ENCODE measurements at regions not wholly inside any gene's neighbourhood (a gene's known extent, or its start where the extent isn't known, plus 50 kb on each side); places are given as distances from the start of the nearest gene placed in this dataset.

GRCh38 chr2:71783215-71783614 lies 329.9 kb downstream of the DYSF start:
- Histone ChIP-seq H3K36me3 (no peaks in the 10 kb centered on the region), H3K27me3 (no peaks in the 10 kb centered on the region), H3K4me1 (peaks cover 0 to 6% (median 0%) of the 10 kb centered on the region in 4 donors), H3K9me3 (no peaks in the 10 kb centered on the region), H3K27ac (no peak overlapping the region), H3K4me3 (no peak overlapping the region)
- DNase-seq = no peak
- TF ChIP-seq POLR2A (IDR thresholded peaks at IDR 0.05) (no peak), CTCF (IDR thresholded peaks at IDR 0.05) (no peak)

GRCh38 chr2:71782323-71782722 lies 329.0 kb downstream of the DYSF start:
- peaks cover 0 to 6% (median 0%) of the 10 kb centered on the region in 4 donors for H3K4me1 ChIP-seq
- H3K36me3 ChIP-seq = no peaks in the 10 kb centered on the region
- no peaks in the 10 kb centered on the region for H3K27me3 ChIP-seq
- no peak for DNase-seq
- no peaks in the 10 kb centered on the region for H3K9me3 ChIP-seq
- no peak for TF ChIP-seq CTCF (IDR thresholded peaks at IDR 0.05)
- TF ChIP-seq POLR2A (IDR thresholded peaks at IDR 0.05) = no peak
- H3K27ac ChIP-seq = no peak overlapping the region
- no peak overlapping the region for H3K4me3 ChIP-seq

- DNase-seq = no peak
- no peak overlapping the region for H3K4me3 ChIP-seq
- no peaks in the 10 kb centered on the region for H3K9me3 ChIP-seq
- peaks cover 0 to 6% (median 0%) of the 10 kb centered on the region in 4 donors for H3K4me1 ChIP-seq
- TF ChIP-seq POLR2A (IDR thresholded peaks at IDR 0.05) (no peak), CTCF (IDR thresholded peaks at IDR 0.05) (no peak)
- no peaks in the 10 kb centered on the region for H3K36me3 ChIP-seq
- H3K27me3 ChIP-seq = no peaks in the 10 kb centered on the region
- no peak overlapping the region for H3K27ac ChIP-seq
Measured at GRCh38 chr2:71781695-71782228, 328.4 kb downstream of the DYSF start.

GRCh38 chr2:71780162-71780561 lies 326.8 kb downstream of the DYSF start:
- DNase-seq = no peak
- Histone ChIP-seq H3K9me3 (no peaks in the 10 kb centered on the region), H3K4me1 (no peaks in the 10 kb centered on the region)

GRCh38 chr2:71779774-71780105 lies 326.4 kb downstream of the DYSF start:
- no peak for DNase-seq
- TF ChIP-seq POLR2A (IDR thresholded peaks at IDR 0.05) (no peak), CTCF (IDR thresholded peaks at IDR 0.05) (no peak)
- Histone ChIP-seq H3K4me1 (no peaks in the 10 kb centered on the region), H3K4me3 (no peak overlapping the region), H3K9me3 (no peaks in the 10 kb centered on the region), H3K36me3 (no peaks in the 10 kb centered on the region), H3K27me3 (no peaks in the 10 kb centered on the region), H3K27ac (no peak overlapping the region)

More at GRCh38 chr2:71780162-71780561, 326.8 kb downstream of the DYSF start:
- Histone ChIP-seq H3K4me3 (no peak overlapping the region), H3K36me3 (no peaks in the 10 kb centered on the region), H3K27ac (no peak overlapping the region), H3K27me3 (no peaks in the 10 kb centered on the region)
- TF ChIP-seq POLR2A (IDR thresholded peaks at IDR 0.05) (no peak), CTCF (IDR thresholded peaks at IDR 0.05) (no peak)

Measured in Peyer's patch (tissue), 4 donors.